AG04450 (cell line): ENCODE measurements at regions not wholly inside any gene's neighbourhood (a gene's known extent, or its start where the extent isn't known, plus 50 kb on each side); places are given as distances from the start of the nearest gene placed in this dataset.
"Not testable (repeated sequence)": the region's sequence is repeated elsewhere in the genome, so short reads cannot be mapped to it uniquely, and the experiment has no call there.

ENCODE experiments used
- CTCF ChIA-PET: fragments of 300-600, 350-600 bp; formaldehyde crosslinking; extraction: SDS; loops from one replicate; lab custom pipeline; 2022; ENCODE audit warnings: antibody characterized with exemption, inconsistent platforms; lab: Charles Lee
- POLR2A ChIA-PET: fragments of 350-600 bp; formaldehyde crosslinking; extraction: SDS; loops from one replicate; lab custom pipeline; 2021; ENCODE audit warnings: antibody characterized with exemption, inconsistent platforms; lab: Yijun Ruan, JAX
- DNase-seq: peaks from one replicate; pipeline ENCODE4 v3.0.0-alpha.2; 2011; ENCODE audit warnings: low read depth, low spot score
- H3K27ac ChIP-seq: one replicate; pipeline ENCODE4 v1.5.1; 2012; ENCODE audit warnings: low read depth, low read length, control low read depth
- H3K27me3 ChIP-seq: one replicate; pipeline ENCODE4 v1.6.0; 2012; ENCODE audit warnings: low read length; ENCODE audit not compliant: control insufficient read depth, insufficient read depth
- H3K4me3 ChIP-seq: 2 replicates; pipeline ENCODE4 v1.5.1; 2011; ENCODE audit warnings: mild to moderate bottlenecking, low read depth, low read length, control low read depth
- H3K9me3 ChIP-seq: 2 replicates; pipeline ENCODE4 v1.5.1; 2012; ENCODE audit warnings: low read length; ENCODE audit not compliant: control insufficient read depth, insufficient read depth
- TF ChIP-seq, protein P1 (sequence below): IDR thresholded peaks from 2 replicates; pipeline ENCODE4 v1.5.1; 2011; ENCODE audit warnings: low read depth, low read length, control low read depth, inconsistent platforms

DNA sequence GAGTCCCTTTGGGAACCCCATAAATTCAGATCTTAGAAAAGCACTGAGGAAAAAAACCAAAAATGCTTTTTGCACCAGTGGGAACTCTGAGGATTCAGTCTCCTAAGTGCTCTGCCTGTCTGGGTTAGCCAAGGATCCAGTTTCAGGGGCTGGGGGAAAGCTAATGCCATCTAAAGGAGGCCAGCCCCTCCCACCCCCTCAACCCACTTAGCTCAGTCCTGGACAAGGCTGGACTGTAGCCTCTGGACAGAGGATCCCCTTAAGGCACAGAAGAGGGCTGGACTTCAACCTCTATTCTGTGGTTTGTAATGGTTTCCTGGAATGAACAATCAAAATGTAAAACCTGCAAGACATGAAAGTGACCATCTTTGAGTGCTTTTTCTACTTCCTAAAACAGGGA, 356.1 kb upstream of the ZFHX3 start:
- POLR2A ChIA-PET = no interaction called here
- Histone ChIP-seq H3K4me3 (no peak overlapping the region), H3K27ac (no peak overlapping the region), H3K9me3 (no peaks in the 10 kb centered on the region), H3K27me3 (peaks cover 10% of the 10 kb centered on the region)
- CTCF ChIA-PET = interaction anchor here (0.7 kb wide), 2 partner anchors 30 to 475 kb away, joined by 3 read pairs; no protein-coding TSS in a partner anchor
- TF ChIP-seq, protein P1, sequence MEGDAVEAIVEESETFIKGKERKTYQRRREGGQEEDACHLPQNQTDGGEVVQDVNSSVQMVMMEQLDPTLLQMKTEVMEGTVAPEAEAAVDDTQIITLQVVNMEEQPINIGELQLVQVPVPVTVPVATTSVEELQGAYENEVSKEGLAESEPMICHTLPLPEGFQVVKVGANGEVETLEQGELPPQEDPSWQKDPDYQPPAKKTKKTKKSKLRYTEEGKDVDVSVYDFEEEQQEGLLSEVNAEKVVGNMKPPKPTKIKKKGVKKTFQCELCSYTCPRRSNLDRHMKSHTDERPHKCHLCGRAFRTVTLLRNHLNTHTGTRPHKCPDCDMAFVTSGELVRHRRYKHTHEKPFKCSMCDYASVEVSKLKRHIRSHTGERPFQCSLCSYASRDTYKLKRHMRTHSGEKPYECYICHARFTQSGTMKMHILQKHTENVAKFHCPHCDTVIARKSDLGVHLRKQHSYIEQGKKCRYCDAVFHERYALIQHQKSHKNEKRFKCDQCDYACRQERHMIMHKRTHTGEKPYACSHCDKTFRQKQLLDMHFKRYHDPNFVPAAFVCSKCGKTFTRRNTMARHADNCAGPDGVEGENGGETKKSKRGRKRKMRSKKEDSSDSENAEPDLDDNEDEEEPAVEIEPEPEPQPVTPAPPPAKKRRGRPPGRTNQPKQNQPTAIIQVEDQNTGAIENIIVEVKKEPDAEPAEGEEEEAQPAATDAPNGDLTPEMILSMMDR = no peak
- no peak for DNase-seq

GRCh38 chr16:73403291-73403690, 355.4 kb upstream of the ZFHX3 start:
- TF ChIP-seq, protein P1 = no peak
- no peak for DNase-seq
- H3K4me3 ChIP-seq = no peak overlapping the region
- no peaks in the 10 kb centered on the region for H3K9me3 ChIP-seq
- no peak overlapping the region for H3K27ac ChIP-seq
- CTCF ChIA-PET = no interaction called here
- H3K27me3 ChIP-seq = peaks cover 5% of the 10 kb centered on the region
- POLR2A ChIA-PET = no interaction called here

DNA sequence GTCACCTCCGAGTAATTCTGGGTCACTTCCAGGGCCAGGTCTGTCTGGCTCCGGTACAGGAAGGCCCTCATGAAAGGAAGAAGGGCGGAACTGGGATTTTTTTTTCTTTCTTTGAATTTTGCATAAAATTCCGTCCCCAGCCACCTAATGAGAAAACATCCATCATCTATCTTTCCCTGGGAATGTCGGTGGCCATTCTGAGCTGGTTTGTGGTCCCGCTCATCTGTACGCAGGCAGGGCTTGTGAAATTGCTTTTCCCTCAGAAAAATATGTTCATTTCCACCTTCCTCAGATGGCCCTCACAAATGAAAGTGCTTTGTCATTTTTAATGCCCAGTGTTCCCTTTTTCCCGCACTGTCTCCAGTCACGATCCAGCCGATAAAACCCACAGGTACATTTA, 353.0 kb upstream of the ZFHX3 start:
- ChIA-PET CTCF (no interaction called here), POLR2A (no interaction called here)
- no peak for DNase-seq
- Histone ChIP-seq H3K27me3 (peaks cover 3% of the 10 kb centered on the region), H3K4me3 (no peak overlapping the region), H3K27ac (no peak overlapping the region), H3K9me3 (no peaks in the 10 kb centered on the region)
- TF ChIP-seq, protein P1 = no peak

GRCh38 chr16:73399997-73400396, 352.1 kb upstream of the ZFHX3 start:
- Histone ChIP-seq H3K9me3 (no peaks in the 10 kb centered on the region), H3K27ac (no peak overlapping the region), H3K27me3 (peaks cover 3% of the 10 kb centered on the region), H3K4me3 (no peak overlapping the region)
- ChIA-PET POLR2A (no interaction called here), CTCF (interaction anchor here (0.6 kb wide), 1 partner anchor 1989 kb away, joined by 4 read pairs; no protein-coding TSS in a partner anchor)
- DNase-seq = no peak
- TF ChIP-seq, protein P1 = no peak

DNA sequence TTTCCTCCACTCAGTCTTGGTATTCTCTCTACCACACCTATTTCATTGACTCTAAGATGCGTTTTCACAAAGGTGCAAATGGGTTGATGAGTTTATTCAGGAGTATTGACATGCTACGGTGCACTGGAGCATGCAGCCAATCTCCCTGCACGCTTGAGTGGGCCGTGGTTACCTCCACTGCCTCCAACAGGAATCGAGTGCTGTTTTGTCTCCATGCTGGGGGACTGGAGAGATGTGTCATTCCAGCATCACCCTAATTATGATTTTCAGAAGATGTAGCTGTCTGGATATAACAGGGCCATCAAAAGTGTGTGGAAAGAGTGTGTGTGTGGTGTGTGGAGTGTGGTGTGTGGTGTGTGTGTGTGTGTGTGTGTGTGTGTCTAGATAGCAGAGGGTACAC, 351.6 kb upstream of the ZFHX3 start:
- H3K9me3 ChIP-seq = no peaks in the 10 kb centered on the region
- no peaks in the 10 kb centered on the region for H3K27me3 ChIP-seq
- ChIA-PET CTCF (interaction anchor here (0.6 kb wide), 1 partner anchor 1988 kb away, joined by 4 read pairs; no protein-coding TSS in a partner anchor), POLR2A (no interaction called here)
- DNase-seq = no peak
- no peak overlapping the region for H3K4me3 ChIP-seq
- TF ChIP-seq, protein P1 = no peak
- no peak overlapping the region for H3K27ac ChIP-seq

DNA sequence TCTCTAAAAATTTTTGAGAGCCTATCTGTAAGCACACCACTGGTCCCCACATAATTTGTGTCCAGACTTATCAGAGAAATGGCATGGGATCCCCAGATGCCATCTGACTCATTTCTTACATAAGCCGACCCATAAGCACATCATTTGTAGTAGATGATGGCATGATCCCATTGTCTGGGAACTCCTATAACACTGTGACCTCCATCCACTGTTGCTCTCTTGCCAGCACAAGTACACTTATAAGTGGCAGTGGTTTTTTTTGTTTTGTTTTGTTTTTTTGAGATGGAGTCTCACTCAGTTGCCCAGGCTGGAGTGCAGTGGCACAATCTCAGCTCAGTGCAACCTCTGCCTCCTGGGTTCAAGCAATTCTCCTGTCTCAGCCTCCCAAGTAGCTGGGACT, 350.7 kb upstream of the ZFHX3 start:
- CTCF ChIA-PET, POLR2A ChIA-PET, H3K27me3 ChIP-seq, H3K9me3 ChIP-seq, DNase-seq, H3K27ac ChIP-seq, H3K4me3 ChIP-seq: not testable (repeated sequence)
